B cell (primary cell): ENCODE measurements at regions not wholly inside any gene's neighbourhood (a gene's known extent, or its start where the extent isn't known, plus 50 kb on each side); places are given as distances from the start of the nearest gene placed in this dataset.

ENCODE experiments used
- ATAC-seq: fragments of 200-7000 bp; cut with Tn5 transposase; one replicate; pipeline ENCODE4 v1.10.0; 2021; ENCODE audit warnings: low read depth, mild to moderate bottlenecking, moderate number of reproducible peaks, moderate library complexity
- CTCF ChIA-PET: fragments of 350-600 bp; sonication (Branson Sonifier 250); formaldehyde crosslinking; loops from one replicate; lab custom pipeline; 2021; ENCODE audit warnings: antibody characterized with exemption, inconsistent platforms; lab: Charles Lee
- POLR2A ChIA-PET: fragments of 350-600 bp; sonication (Branson Sonifier 250); formaldehyde crosslinking; loops from one replicate; lab custom pipeline; 2021; ENCODE audit warnings: antibody characterized with exemption; lab: Charles Lee
- DNase-seq: peaks from one replicate; pipeline ENCODE4 v3.0.0; 2013
- H2AFZ ChIP-seq: 2 replicates; pipeline ENCODE4 v1.6.1; 2012; ENCODE audit warnings: mild to moderate bottlenecking, low read depth, low read length; ENCODE audit not compliant: insufficient read depth, poor library complexity, severe bottlenecking
- H3K27ac ChIP-seq, 2 donors: 1 replicate in 1 of 2; 2 replicates in 1 of 2; pipeline ENCODE4 v1.5.1; 2012 to 2013; ENCODE audit warnings: low read length in 2 of 2, mild to moderate bottlenecking in 2 of 2, moderate library complexity in 1 of 2
- H3K27me3 ChIP-seq, 4 experiments: fragments of 200-600 bp in 1 of 4; sonication (generic) in 1 of 4; replicated peaks in 1 of 4; 1 replicate in 2 of 4; 2 replicates in 2 of 4; pipeline versions ENCODE4 v1.6.1 to v1.7.0; 2013 to 2016; ENCODE audit warnings: low read length in 3 of 4, mild to moderate bottlenecking in 2 of 4, mixed read lengths in 1 of 4, moderate library complexity in 1 of 4; ENCODE audit not compliant: insufficient read depth in 4 of 4, control insufficient read depth in 3 of 4; ENCODE audit errors: control extremely low read depth in 1 of 4
- H3K36me3 ChIP-seq, 2 experiments: replicated peaks in 1 of 2; 1 replicate in 1 of 2; 2 replicates in 1 of 2; pipeline versions ENCODE4 v1.6.1 to v1.7.1; 2013; ENCODE audit warnings: low read length in 1 of 2; ENCODE audit not compliant: insufficient read depth in 2 of 2, control insufficient read depth in 1 of 2; ENCODE audit errors: control extremely low read depth in 1 of 2, extremely low read depth in 1 of 2
- H3K4me1 ChIP-seq, 2 donors: fragments of 200-600 bp in 1 of 2; sonication (generic) in 1 of 2; 1 replicate in 1 of 2; 2 replicates in 1 of 2; pipeline versions ENCODE4 v1.5.1 to v1.6.1; 2013 to 2017; ENCODE audit warnings: low read length in 2 of 2; ENCODE audit not compliant: control insufficient read depth in 2 of 2, insufficient read depth in 2 of 2
- H3K4me2 ChIP-seq: replicated peaks from 2 replicates; pipeline ENCODE3; 2012; ENCODE audit warnings: mild to moderate bottlenecking, low read depth, low read length; ENCODE audit not compliant: poor library complexity, severe bottlenecking
- H3K4me3 ChIP-seq, 5 experiments: fragments of 200-600 bp in 1 of 5; sonication (generic) in 1 of 5; 1 replicate in 3 of 5; 2 replicates in 2 of 5; pipeline versions ENCODE4 v1.5.1 to v1.7.0; 2011 to 2016; ENCODE audit warnings: low read length in 4 of 5, mild to moderate bottlenecking in 4 of 5, low read depth in 2 of 5, control low read depth in 1 of 5, moderate library complexity in 1 of 5; ENCODE audit not compliant: insufficient read depth in 1 of 5; ENCODE audit errors: control extremely low read depth in 1 of 5, extremely low read depth in 1 of 5
- H3K79me2 ChIP-seq: fragments of 200-600 bp; sonication (generic); one replicate; pipeline ENCODE4 v1.6.0; 2016; ENCODE audit warnings: low read length; ENCODE audit not compliant: control insufficient read depth, insufficient read depth
- H3K9ac ChIP-seq: fragments of 200-600 bp; sonication (generic); 2 replicates; pipeline ENCODE4 v1.6.1; 2017; ENCODE audit warnings: mild to moderate bottlenecking, low read length, moderate library complexity
- H3K9me3 ChIP-seq, 3 donors: one replicate each; pipeline versions ENCODE4 v1.6.1 to v1.7.1; 2013; ENCODE audit warnings: low read length in 2 of 3; ENCODE audit not compliant: control insufficient read depth in 2 of 3, insufficient read depth in 1 of 3; ENCODE audit errors: control extremely low read depth in 1 of 3
- H4K20me1 ChIP-seq: 2 replicates; pipeline ENCODE4 v1.6.0; 2012; ENCODE audit warnings: mild to moderate bottlenecking, low read length; ENCODE audit not compliant: insufficient read depth, control insufficient read depth, poor library complexity, severe bottlenecking
- H3K27ac Mint-ChIP-seq: one replicate; pipeline ENCODE4 v1.8.0; 2021; ENCODE audit warnings: mixed read lengths
- H3K27me3 Mint-ChIP-seq: one replicate; pipeline ENCODE4 v1.8.0; 2021; ENCODE audit warnings: mixed read lengths
- H3K4me1 Mint-ChIP-seq: one replicate; pipeline ENCODE4 v1.8.0; 2021; ENCODE audit warnings: mixed read lengths
- H3K4me3 Mint-ChIP-seq: one replicate; pipeline ENCODE4 v1.8.0; 2021; ENCODE audit warnings: mixed read lengths
- H3K9me3 Mint-ChIP-seq: one replicate; pipeline ENCODE4 v1.8.0; 2022; ENCODE audit warnings: mixed read lengths; ENCODE audit not compliant: insufficient read depth
- EZH2 ChIP-seq: IDR thresholded peaks from 2 replicates; pipeline ENCODE4 v1.6.1; 2012; ENCODE audit warnings: borderline replicate concordance, low read depth, mild to moderate bottlenecking, moderate library complexity, low read length; ENCODE audit not compliant: insufficient read depth, poor library complexity, severe bottlenecking
- WGBS: methylation state at CpG from one replicate; pipeline ENCODE4 v1.1.5; 2013; ENCODE audit warnings: missing lambda C conversion rate; ENCODE audit not compliant: insufficient coverage; 5-methylcytosine and 5-hydroxymethylcytosine counted together
- intact Hi-C: fragments of 100-400 bp; cut with micrococcal nuclease; formaldehyde crosslinking; loops from one replicate; pipeline ENCODE4 v1.10.0; 2022
- TF ChIP-seq, protein P1 (sequence below): fragments of 200-600 bp; IDR thresholded peaks from one replicate; pipeline ENCODE4 v1.8.0; 2022; ENCODE audit warnings: antibody characterized with exemption, mild to moderate bottlenecking

DNA sequence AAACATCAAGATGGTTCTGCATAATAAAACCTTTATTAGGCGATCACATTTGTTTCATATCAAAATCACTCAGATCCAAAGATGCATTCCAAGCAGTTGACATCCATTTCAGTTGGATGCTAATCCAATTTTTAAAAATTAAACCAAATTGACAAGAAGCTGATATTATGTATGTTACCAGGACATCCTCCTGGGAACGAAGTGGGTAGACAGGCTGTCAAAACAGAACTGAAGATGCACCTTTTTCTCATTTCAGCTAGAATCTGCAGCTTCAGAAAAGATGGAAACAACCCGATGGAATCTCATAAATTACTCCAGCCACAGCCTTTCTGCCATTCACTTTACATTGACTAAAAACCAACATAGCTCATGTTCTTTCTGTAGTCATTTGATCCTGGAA is 268.4 kb downstream of the PLPP3 start:
- Histone ChIP-seq H3K9ac (no peak overlapping the region), H3K9me3 (peaks cover 0 to 2% (median 0%) of the 10 kb centered on the region in 3 donors), H3K4me3 (no peak overlapping the region), H3K36me3 (no peaks in the 10 kb centered on the region), H4K20me1 (no peaks in the 10 kb centered on the region), H3K4me2 (no peak overlapping the region), H3K4me1 (no peaks in the 10 kb centered on the region), H3K27ac (no peak overlapping the region), H3K27me3 (peaks cover 0 to 3% (median 0%) of the 10 kb centered on the region in 4 experiments), H3K79me2 (no peaks in the 10 kb centered on the region), H2AFZ (no peak overlapping the region)
- no peak overlapping the region for H3K27ac Mint-ChIP-seq
- ATAC-seq (no peak), DNase-seq (no peak)
- no peak for TF ChIP-seq EZH2
- TF ChIP-seq, protein P1, sequence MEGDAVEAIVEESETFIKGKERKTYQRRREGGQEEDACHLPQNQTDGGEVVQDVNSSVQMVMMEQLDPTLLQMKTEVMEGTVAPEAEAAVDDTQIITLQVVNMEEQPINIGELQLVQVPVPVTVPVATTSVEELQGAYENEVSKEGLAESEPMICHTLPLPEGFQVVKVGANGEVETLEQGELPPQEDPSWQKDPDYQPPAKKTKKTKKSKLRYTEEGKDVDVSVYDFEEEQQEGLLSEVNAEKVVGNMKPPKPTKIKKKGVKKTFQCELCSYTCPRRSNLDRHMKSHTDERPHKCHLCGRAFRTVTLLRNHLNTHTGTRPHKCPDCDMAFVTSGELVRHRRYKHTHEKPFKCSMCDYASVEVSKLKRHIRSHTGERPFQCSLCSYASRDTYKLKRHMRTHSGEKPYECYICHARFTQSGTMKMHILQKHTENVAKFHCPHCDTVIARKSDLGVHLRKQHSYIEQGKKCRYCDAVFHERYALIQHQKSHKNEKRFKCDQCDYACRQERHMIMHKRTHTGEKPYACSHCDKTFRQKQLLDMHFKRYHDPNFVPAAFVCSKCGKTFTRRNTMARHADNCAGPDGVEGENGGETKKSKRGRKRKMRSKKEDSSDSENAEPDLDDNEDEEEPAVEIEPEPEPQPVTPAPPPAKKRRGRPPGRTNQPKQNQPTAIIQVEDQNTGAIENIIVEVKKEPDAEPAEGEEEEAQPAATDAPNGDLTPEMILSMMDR: no peak
- H3K27me3 Mint-ChIP-seq: peaks cover 19% of the 10 kb centered on the region
- 86% methylated on average over 2 of the region's 3 CpGs for WGBS
- no peaks in the 10 kb centered on the region for H3K4me1 Mint-ChIP-seq
- H3K4me3 Mint-ChIP-seq: no peak overlapping the region
- POLR2A ChIA-PET: no interaction called here
- intact Hi-C loops: no loop called here
- H3K9me3 Mint-ChIP-seq: peaks cover 2% of the 10 kb centered on the region
- CTCF ChIA-PET: no interaction called here

DNA sequence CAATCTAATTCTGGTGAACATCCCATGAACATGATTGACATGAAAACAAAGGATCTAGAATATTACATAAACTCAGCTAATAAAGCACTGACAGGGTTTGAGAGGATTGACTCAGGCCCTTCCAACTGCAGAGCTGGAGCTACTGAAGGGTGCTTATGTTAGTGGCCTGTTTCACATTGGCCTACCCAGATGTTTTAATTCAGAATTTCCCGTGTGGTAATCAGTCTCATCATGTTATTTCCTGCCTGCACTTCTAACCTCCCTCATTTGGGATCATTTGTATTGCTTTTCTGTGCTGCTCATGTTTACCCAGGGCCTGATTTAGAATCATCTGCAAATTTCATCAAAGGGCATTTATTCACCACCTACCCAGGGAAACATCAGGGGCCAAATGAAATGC is 270.3 kb downstream of the PLPP3 start:
- no peak overlapping the region for H3K27ac Mint-ChIP-seq
- intact Hi-C loops: no loop called here
- H3K9me3 Mint-ChIP-seq: peaks cover 2% of the 10 kb centered on the region
- Histone ChIP-seq H3K9me3 (peaks cover 0 to 2% (median 0%) of the 10 kb centered on the region in 3 donors), H3K4me2 (no peak overlapping the region), H2AFZ (no peak overlapping the region), H3K79me2 (no peaks in the 10 kb centered on the region), H3K36me3 (no peaks in the 10 kb centered on the region), H3K4me3 (no peak overlapping the region), H3K27ac (no peak overlapping the region), H3K27me3 (peaks cover 0 to 3% (median 0%) of the 10 kb centered on the region in 4 experiments), H3K4me1 (no peaks in the 10 kb centered on the region), H4K20me1 (no peaks in the 10 kb centered on the region), H3K9ac (no peak overlapping the region)
- H3K27me3 Mint-ChIP-seq: peaks cover 23% of the 10 kb centered on the region
- no peak for DNase-seq
- H3K4me3 Mint-ChIP-seq: no peak overlapping the region
- ATAC-seq: no peak
- ChIA-PET CTCF (no interaction called here), POLR2A (no interaction called here)
- 75% methylated on average over 1 of the region's 1 CpG for WGBS
- H3K4me1 Mint-ChIP-seq: no peaks in the 10 kb centered on the region
- TF ChIP-seq, protein P1: no peak
- no peak for TF ChIP-seq EZH2
